NCI-H82 treated with DMSO at 0.1 percent for 48 hours (cell line): ENCODE measurements at regions not wholly inside any gene's neighbourhood (a gene's known extent, or its start where the extent isn't known, plus 50 kb on each side); places are given as distances from the start of the nearest gene placed in this dataset.

Experiments
- DNase-seq: peaks from one replicate; lab custom pipeline; 2025; ENCODE audit not compliant: unreplicated experiment; lab: John Stamatoyannopoulos, UW

GRCh38 chr12:126481688-126482087, 1416.5 kb downstream of the AACS start:
- DNase-seq: no peak

DNA sequence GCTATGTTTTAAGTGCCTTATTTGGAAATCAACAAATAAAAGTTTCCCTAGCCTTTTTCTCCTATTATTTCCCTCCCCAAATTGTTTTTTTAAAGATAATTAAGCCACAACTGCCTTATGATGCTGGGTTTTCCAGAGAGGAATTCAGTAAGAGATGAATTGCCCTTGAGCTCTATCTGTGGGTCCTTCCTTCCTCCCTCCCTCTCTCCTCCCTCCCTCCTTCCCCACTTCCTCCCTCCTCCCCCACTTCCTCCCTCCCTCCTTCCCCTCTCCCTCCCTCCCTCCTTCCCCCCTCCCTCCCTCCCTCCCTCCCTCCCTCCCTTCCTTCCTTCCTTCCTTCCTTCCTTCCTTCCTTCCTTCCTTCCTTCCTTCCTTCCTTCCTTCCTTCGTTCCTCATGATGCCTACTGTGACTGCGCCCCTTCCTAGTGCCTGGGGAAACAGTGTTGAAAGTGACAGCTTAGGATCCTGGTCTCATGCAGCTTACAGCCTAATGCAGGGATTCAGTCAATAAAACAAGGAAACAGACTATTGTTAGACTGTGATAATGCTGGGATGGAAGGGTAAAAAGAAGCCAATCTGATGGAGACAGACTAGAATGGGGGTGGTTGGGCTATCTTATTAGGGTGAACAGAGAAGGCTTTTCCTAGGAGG, 1417.1 kb downstream of the AACS start:
- DNase-seq: no peak

- DNase-seq: no peak
Observed at GRCh38 chr12:126483145-126484068, 1418.2 kb downstream of the AACS start.

DNA sequence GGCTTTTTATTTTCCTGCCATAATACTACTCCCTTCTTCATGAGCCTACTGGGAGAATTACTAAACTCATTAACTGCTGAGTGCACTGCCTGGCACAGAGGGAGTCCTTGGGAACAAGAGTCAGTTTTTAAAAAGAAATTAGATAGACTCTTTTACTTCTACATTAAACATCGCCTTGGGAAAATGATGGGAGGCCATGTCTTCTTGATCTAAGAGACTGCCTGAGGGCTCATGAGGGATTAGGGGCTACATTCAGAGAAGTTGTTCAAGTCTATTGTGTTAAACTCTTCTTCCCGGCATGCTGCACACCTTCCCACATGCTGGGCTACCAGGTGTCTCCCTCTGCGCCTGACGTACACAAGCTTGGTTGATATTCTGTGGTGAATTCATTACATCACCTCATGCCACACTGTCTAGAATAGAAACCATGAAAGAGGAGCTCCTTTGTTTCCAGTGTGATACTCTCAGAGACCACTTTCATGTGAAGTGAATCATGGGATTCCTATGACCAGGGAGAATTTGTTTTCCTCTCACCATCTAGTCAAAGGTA, 1422.3 kb downstream of the AACS start:
- no peak for DNase-seq

GRCh38 chr12:126488806-126489205, 1423.6 kb downstream of the AACS start:
- no peak for DNase-seq

GRCh38 chr12:126492181-126492580, 1426.9 kb downstream of the AACS start:
- no peak for DNase-seq

- DNase-seq: no peak
Observed at GRCh38 chr12:126493366-126494108, 1428.3 kb downstream of the AACS start.

GRCh38 chr12:126496201-126496600, 1431.0 kb downstream of the AACS start:
- DNase-seq: no peak

DNA sequence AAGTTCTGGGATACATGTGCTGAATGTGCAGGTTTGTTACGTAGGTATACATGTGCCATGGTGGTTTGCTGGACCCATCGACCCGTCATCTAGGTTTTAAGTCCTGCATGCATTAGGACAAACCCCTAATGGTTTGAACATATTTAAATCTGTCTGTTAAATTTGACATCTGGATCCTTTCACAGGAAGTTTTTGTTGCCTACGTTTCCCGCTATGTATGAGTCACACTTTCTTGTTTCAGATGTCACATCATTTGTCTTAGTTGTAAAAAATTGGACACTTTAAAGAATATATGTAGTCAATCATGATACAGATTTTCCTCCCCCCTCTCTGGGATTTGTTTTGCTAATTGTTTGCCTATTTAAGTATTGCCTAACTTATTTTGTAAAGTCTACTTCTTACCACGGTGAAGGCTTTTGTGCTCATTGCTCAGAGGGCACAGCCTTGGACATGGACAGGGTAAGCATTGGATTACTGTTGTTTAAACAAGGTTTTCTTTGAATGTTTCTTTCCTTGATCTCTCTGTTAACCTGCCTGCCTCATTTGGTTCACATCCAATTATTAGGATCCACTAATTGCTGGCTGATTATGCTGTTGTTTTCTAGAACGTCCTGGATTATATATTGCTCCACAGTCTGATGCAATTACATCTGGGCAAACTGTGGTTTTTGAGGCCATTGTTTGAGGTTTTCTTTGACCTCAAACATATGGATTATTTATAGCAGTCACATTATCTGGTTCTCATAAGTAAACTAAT, 1441.4 kb downstream of the AACS start:
- DNase-seq: no peak

GRCh38 chr12:126507231-126507630, 1442.0 kb downstream of the AACS start:
- DNase-seq: no peak

GRCh38 chr12:126509572-126509971, 1444.3 kb downstream of the AACS start:
- no peak for DNase-seq

GRCh38 chr12:126510630-126511029, 1445.4 kb downstream of the AACS start:
- no peak for DNase-seq

DNA sequence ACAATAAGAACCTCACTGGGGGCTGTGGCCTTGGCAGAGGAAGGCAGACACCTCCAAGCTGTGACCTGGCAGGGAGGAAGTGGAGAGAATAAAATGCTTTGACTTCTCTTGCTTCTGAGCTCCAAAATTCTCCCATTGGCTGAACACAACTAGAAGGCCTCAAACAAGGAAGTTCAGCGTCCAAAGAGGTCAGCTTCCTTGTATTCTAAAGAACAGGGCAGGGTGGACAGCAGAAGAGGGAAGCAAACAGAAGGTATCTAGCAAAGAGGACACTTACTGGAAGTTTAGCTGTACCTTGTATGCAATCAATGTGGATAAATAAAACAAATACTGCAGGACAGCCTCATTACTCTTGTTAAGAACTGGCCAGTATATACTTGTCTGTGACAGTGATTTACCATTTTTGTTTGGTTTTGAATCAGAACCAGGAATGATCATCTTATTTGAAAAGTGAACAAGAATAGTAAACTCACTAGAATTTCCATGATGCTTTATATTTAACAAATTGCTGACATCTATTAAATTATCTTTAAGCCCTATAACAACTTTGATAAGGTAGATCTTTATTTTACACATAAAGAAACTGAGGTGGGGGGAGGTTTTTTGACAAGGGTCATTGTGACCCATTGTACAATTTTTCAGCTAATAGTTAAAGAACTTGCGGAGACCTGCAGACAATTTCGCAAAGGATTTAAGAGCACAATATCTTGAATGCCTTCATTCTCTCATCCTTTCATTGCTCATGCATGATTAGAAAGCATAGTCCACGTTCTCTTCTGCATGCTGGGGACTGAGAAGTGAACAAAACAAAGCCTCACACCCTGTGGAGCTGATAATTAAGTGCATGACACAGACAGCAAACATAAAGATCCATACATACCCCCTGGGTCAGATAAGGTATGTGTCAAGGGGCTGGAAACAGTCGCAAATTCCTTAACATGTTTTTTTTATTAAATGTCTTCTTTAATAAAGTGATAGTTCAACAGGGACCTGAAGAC, 1448.0 kb downstream of the AACS start:
- DNase-seq: no peak

DNA sequence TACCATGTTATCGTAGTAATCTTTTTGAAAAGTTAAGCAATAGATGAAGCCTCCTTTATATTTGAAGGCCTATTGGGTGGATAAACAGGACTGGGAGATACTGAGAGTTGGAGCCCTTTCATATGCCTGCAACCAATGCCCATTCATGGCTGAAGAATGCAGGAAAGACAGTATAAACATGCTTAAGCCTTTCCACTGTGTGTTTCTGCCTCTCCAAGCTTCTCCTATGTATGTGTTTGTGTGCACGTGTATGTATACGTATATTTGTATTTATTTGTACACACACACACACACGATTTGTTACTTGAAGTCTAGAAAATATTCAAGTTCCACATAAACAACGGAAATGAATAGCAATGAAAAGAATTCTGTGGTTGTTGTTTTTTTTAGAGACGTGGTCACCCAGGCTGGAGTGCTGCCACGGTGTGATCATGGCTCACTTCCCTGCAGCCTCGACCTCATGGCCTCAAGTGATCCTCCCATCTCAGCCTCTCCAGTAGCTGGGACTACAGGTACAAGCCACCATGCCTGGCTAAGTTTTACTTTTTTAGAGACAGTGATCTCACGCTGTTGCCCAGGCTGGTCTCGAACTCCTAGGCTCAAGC, 1453.5 kb downstream of the AACS start:
- no peak for DNase-seq

DNA sequence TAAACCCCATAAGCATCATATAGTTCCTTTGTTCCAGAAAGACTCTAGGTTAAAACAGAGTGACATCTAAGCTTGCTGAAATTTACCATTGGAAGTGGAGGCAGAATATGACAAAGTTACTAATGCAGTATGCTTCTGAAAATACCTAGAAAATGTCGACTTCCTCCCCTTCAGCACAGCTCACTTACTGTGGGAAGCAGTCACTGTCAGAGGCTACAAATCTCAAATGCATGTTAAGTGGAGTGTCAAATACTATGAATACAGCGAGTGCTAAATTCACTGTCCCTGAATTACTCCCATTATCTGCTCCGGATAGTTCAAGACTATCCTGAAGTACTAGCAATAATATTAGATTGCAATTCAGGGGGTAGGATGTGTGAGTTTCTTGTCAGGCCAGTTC, 1454.6 kb downstream of the AACS start:
- no peak for DNase-seq

- DNase-seq: no peak
Observed at GRCh38 chr12:126523891-126524290, 1458.7 kb downstream of the AACS start.

GRCh38 chr12:126534495-126534894, 1469.3 kb downstream of the AACS start:
- no peak for DNase-seq

- no peak for DNase-seq
Observed at GRCh38 chr12:126534942-126535341, 1469.7 kb downstream of the AACS start.

- DNase-seq: no peak
Observed at GRCh38 chr12:126535971-126536370, 1470.7 kb downstream of the AACS start.
